ENCODE measurements at regions not wholly inside any gene's neighbourhood (a gene's known extent, or its start where the extent isn't known, plus 50 kb on each side); places are given as distances from the start of the nearest gene placed in this dataset.
"Not testable (repeated sequence)": the region's sequence is repeated elsewhere in the genome, so short reads cannot be mapped to it uniquely, and the experiment has no call there.

DNA sequence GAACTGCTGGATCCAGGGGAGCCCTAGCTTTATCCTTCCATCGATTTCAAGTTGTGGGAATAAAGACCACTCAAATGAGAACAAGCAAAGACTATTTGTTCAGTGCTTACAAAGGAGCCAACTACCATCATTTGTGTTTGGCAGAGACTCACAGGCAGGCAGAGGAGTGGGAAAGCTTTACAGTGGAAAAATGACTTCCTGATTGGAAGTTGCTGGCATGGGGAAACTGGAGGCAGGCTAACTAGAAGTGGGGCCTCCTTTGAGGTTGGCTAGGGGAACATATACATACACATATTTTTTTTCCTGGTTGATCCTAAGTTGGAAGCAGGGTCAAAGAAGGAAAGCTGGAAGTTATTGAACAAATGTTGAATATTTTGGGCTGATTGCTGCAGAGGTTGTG, 121.7 kb downstream of the ACTBL2 start:
- DNase-seq (ENCODE audit: low read depth), result no peak
- in situ Hi-C loops (cut with HindIII; ENCODE audit: low sequenced_read_pairs), result no loop called here
- TF ChIP-seq, protein P1, sequence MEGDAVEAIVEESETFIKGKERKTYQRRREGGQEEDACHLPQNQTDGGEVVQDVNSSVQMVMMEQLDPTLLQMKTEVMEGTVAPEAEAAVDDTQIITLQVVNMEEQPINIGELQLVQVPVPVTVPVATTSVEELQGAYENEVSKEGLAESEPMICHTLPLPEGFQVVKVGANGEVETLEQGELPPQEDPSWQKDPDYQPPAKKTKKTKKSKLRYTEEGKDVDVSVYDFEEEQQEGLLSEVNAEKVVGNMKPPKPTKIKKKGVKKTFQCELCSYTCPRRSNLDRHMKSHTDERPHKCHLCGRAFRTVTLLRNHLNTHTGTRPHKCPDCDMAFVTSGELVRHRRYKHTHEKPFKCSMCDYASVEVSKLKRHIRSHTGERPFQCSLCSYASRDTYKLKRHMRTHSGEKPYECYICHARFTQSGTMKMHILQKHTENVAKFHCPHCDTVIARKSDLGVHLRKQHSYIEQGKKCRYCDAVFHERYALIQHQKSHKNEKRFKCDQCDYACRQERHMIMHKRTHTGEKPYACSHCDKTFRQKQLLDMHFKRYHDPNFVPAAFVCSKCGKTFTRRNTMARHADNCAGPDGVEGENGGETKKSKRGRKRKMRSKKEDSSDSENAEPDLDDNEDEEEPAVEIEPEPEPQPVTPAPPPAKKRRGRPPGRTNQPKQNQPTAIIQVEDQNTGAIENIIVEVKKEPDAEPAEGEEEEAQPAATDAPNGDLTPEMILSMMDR (IDR thresholded peaks at IDR 0.05; ENCODE audit: low read depth, low read length, missing control alignments), result no peak
- no peak overlapping the region for H3K4me3 ChIP-seq (ENCODE audit: low read depth, low read length)

DNA sequence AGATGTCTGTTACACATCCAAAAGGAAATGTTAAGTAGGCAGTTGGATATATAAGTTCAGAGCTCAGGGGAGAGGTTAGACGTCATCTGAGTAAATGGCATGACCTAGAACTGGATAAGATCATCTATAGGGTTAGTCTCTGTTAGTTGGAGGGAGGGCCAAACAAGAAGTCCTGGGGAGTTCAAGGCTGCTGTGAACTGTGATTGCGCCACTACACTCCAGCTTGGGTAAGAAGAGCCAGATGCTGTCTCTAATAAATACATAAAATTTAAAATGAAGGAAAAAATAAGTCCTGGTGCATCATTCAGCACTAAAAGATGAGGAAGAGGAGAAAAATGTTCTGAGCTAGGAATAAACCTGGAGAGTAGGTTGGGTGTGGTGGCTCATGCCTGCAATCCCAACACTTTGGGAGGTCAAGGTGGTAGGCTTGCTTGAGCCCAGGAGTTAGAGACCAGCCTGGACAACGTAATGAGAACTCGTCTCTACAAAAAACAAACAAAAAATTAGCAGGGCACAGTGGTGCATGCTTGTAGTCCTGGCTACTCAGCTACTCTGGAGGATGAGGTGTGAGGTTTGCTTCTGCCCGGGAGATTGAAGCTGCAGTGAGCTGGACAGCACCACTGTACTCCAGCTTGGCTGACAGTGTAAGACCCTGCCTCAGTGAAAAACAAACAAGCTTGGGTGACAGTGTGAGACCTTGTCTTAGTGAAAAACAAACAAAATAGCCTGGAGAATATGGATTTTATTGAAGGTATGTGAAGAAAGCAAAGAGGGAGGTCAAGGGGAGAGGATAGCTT, 123.6 kb downstream of the ACTBL2 start:
- no peak overlapping the region for H3K4me3 ChIP-seq (ENCODE audit: low read depth, low read length)
- DNase-seq (ENCODE audit: low read depth), result no peak
- in situ Hi-C loops (cut with HindIII; ENCODE audit: low sequenced_read_pairs), result no loop called here
- TF ChIP-seq, protein P1 (IDR thresholded peaks at IDR 0.05; ENCODE audit: low read depth, low read length, missing control alignments), result no peak

DNA sequence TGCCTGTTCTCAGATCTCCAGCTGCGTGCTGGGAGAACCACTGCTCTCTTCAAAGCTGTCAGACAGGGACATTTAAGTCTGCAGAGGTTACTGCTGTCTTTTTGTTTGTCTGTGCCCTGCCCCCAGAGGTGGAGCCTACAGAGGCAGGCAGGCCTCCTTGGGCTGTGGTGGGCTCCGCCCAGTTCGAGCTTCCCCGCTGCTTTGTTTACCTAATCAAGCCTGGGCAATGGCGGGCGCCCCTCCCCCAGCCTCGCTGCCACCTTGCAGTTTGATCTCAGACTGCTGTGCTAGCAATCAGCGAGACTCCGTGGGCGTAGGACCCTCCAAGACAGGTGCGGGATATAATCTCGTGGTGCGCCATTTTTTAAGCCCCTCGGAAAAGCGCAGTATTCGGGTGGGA, 125.8 kb downstream of the ACTBL2 start:
- H3K4me3 ChIP-seq (ENCODE audit: low read depth, low read length); DNase-seq (ENCODE audit: low read depth); in situ Hi-C loops (cut with HindIII; ENCODE audit: low sequenced_read_pairs): not testable (repeated sequence)

DNA sequence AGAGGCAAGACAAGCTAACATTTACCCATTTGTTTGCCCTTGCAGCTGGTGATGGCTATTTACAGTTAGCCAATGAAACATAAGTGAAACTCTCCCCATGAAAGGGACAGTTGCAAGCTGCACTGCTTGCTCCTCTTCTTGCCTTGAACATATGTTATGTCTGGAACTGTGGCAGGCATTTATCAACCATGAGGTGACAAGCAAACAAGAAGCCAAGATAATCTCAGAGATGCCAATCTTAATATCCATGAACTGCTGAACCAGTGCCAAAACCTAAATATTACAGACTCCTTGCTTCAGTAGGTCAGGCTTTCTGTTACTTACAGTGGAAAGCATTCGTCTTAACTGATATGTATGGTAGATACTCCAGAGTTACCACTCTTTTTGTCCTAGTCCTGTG, 133.4 kb downstream of the ACTBL2 start:
- H3K4me3 ChIP-seq (ENCODE audit: low read depth, low read length), result no peak overlapping the region
- TF ChIP-seq, protein P1 (IDR thresholded peaks at IDR 0.05; ENCODE audit: low read depth, low read length, missing control alignments), result no peak
- in situ Hi-C loops (cut with HindIII; ENCODE audit: low sequenced_read_pairs), result no loop called here
- no peak for DNase-seq (ENCODE audit: low read depth)

DNA sequence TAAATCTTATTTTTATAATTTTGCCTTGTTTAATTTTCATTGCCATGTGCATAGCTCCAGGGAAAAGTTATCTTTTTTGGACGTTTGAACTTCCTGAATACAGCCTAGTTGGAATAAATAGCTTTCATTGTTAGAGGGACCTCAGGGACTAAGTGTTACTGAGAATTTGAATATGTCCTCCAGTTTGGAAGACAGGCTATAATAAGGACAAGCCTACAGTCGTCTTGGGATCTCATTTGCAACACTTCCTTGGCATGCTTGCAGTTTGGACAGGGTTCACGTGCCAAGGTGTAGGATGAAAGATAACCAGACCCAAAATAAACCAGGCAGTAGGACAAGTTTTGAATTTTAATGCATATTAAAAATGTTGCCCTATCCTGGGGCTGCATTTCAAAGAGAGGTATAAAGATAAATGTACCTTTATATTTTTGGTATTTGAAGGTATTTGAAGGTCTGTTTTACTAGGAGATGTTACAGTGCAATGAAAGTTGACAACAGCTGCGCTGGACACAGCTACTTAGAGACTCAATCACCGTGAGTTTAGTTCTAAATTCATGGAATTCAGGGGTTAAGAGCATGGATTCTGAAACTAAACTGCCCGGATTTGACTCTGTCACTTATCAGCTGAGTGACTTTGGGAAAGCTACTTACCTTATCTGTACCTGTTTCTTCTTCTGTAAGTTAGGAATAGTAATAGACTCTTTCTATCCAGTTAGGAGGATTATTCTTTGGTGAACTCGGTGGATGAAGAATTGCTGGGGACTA, 134.1 kb downstream of the ACTBL2 start:
- in situ Hi-C loops (cut with HindIII; ENCODE audit: low sequenced_read_pairs), result no loop called here
- no peak for DNase-seq (ENCODE audit: low read depth)
- no peak overlapping the region for H3K4me3 ChIP-seq (ENCODE audit: low read depth, low read length)
- TF ChIP-seq, protein P1 (IDR thresholded peaks at IDR 0.05; ENCODE audit: low read depth, low read length, missing control alignments), result no peak

DNA sequence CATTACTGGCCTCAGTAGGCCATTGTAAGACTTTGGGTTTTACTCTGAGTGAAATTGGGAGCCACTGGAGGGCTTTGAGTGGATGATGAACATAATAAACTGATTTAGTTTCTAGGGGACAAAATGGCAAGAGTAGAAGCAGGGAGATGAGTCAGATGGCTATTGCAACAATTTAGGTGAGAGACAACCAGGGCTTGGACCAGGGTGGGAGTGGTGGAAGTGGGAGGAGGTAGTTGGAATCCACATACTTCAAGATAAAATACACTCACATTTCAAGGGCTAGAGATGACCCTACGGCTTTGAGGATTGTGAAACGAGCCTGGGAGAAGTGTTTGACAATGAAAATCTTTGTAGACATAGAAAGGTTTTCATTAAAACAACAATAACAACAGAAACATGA, 136.3 kb downstream of the ACTBL2 start:
- in situ Hi-C loops (cut with HindIII; ENCODE audit: low sequenced_read_pairs), result no loop called here

More for the DNA sequence above, 136.3 kb downstream of the ACTBL2 start:
- TF ChIP-seq, protein P1 (IDR thresholded peaks at IDR 0.05; ENCODE audit: low read depth, low read length, missing control alignments), result no peak
- no peak for DNase-seq (ENCODE audit: low read depth)
- H3K4me3 ChIP-seq (ENCODE audit: low read depth, low read length), result no peak overlapping the region
